ENCODE measurements at regions not wholly inside any gene's neighbourhood (a gene's known extent, or its start where the extent isn't known, plus 50 kb on each side); places are given as distances from the start of the nearest gene placed in this dataset.

- Histone ChIP-seq H3K27me3 (no peaks in the 10 kb centered on the region), H3K27ac (no peak overlapping the region), H3K9me3 (no peaks in the 10 kb centered on the region), H3K4me1 (no peaks in the 10 kb centered on the region), H3K36me3 (no peaks in the 10 kb centered on the region), H3K4me3 (no peak overlapping the region)
- DNase-seq (ENCODE audit: low spot score in 2 of 2): no peak
- intact Hi-C loops (cut with DNase I): no loop called here
- no peak for TF ChIP-seq CTCF (IDR thresholded peaks at IDR 0.05)
Observed at GRCh38 chr16:62363501-62363900, 327.3 kb upstream of the CDH8 start.

GRCh38 chr16:62353355-62353754, 317.1 kb upstream of the CDH8 start:
- no peaks in the 10 kb centered on the region for H3K36me3 ChIP-seq
- no peaks in the 10 kb centered on the region for H3K4me1 ChIP-seq
- DNase-seq (ENCODE audit: low spot score in 2 of 2): no peak
- intact Hi-C loops (cut with DNase I): no loop called here
- TF ChIP-seq CTCF (IDR thresholded peaks at IDR 0.05): no peak
- H3K9me3 ChIP-seq: no peaks in the 10 kb centered on the region
- H3K4me3 ChIP-seq: no peak overlapping the region
- no peaks in the 10 kb centered on the region for H3K27me3 ChIP-seq
- no peak overlapping the region for H3K27ac ChIP-seq

- H3K36me3 ChIP-seq: no peaks in the 10 kb centered on the region
- no peak overlapping the region for H3K4me3 ChIP-seq
- H3K27ac ChIP-seq: no peak overlapping the region
- no peaks in the 10 kb centered on the region for H3K27me3 ChIP-seq
- no peak for DNase-seq (ENCODE audit: low spot score in 2 of 2)
- no peaks in the 10 kb centered on the region for H3K9me3 ChIP-seq
- intact Hi-C loops (cut with DNase I): no loop called here
- no peak for TF ChIP-seq CTCF (IDR thresholded peaks at IDR 0.05)
- no peaks in the 10 kb centered on the region for H3K4me1 ChIP-seq
Observed at GRCh38 chr16:62342216-62342615, 306.0 kb upstream of the CDH8 start.

DNA sequence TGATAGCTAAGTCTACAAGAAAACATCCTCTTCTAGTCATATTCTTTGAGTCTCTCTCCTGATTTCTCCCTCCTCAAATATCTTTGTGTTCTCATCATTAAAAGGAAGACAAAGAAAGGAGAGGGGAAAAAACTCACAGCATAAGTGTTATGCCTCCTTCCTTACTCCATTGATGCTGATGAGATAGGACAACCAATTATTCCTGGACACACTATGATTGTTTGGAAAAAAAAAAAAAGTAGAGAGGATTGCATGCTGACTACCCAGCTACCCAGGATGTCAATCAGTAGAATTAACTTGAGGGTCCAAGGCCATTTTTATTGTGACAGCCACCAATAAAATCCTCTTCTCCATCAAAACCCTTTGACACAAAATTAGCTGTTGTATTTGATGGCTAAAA, 299.1 kb upstream of the CDH8 start:
- Histone ChIP-seq H3K4me3 (no peak overlapping the region), H3K4me1 (no peaks in the 10 kb centered on the region), H3K36me3 (no peaks in the 10 kb centered on the region), H3K27ac (no peak overlapping the region), H3K27me3 (no peaks in the 10 kb centered on the region), H3K9me3 (no peaks in the 10 kb centered on the region)
- TF ChIP-seq CTCF (IDR thresholded peaks at IDR 0.05): no peak
- intact Hi-C loops (cut with DNase I): no loop called here
- DNase-seq (ENCODE audit: low spot score in 2 of 2): no peak

GRCh38 chr16:62321606-62322005, 285.4 kb upstream of the CDH8 start:
- no peak for DNase-seq (ENCODE audit: low spot score in 2 of 2)
- TF ChIP-seq CTCF (IDR thresholded peaks at IDR 0.05): no peak
- Histone ChIP-seq H3K36me3 (no peaks in the 10 kb centered on the region), H3K27ac (no peak overlapping the region), H3K27me3 (no peaks in the 10 kb centered on the region), H3K9me3 (no peaks in the 10 kb centered on the region), H3K4me3 (no peak overlapping the region), H3K4me1 (no peaks in the 10 kb centered on the region)
- intact Hi-C loops (cut with DNase I): no loop called here

GRCh38 chr16:62298600-62298999, 262.4 kb upstream of the CDH8 start:
- H3K27me3 ChIP-seq: no peaks in the 10 kb centered on the region
- no peak overlapping the region for H3K27ac ChIP-seq
- no peak for DNase-seq (ENCODE audit: low spot score in 2 of 2)
- no peaks in the 10 kb centered on the region for H3K4me1 ChIP-seq
- no peaks in the 10 kb centered on the region for H3K36me3 ChIP-seq
- H3K9me3 ChIP-seq: no peaks in the 10 kb centered on the region
- intact Hi-C loops (cut with DNase I): no loop called here
- no peak for TF ChIP-seq CTCF (IDR thresholded peaks at IDR 0.05)
- H3K4me3 ChIP-seq: no peak overlapping the region

Data from ascending aorta (tissue), 2 donors.